GM18868 (cell line): ENCODE measurements at regions not wholly inside any gene's neighbourhood (a gene's known extent, or its start where the extent isn't known, plus 50 kb on each side); places are given as distances from the start of the nearest gene placed in this dataset.

ENCODE experiments used
- ATAC-seq: cut with Tn5 transposase; IDR thresholded peaks from one replicate; pipeline ENCODE4 v1.9.1; 2021; ENCODE audit warnings: mild to moderate bottlenecking, moderate library complexity; ENCODE audit not compliant: unreplicated experiment

DNA sequence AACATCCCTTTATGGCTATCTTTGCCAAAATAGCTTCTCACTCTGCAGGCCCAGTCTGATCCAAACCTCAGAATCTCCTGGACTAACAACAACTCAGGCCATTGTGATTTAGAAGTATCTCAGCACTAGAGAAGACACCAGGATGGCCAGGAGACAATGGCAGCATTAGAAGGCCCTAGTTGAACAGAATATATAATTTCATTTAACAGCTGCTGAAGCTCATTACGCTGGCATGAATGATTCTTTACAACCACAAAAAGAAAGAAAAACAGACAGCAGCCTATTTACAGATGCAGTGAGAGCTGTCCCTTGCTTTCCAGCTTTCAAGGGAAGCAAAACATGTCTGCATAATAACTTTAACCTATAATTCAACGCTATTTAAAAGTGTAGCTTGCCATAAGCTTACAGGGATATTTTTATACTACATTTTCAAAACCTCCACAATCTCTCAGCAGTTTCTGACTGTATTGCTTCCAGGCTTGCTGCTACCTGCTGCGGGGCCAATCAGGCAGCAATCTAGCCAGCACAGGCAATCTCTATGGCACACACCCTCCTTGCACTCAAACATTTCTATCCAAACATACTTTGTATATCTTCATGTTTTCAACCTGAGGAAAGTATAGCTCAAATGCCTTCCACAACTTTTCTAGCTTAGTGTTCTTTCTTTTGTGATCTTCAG is 107.3 kb downstream of the OGFRL1 start:
- no peak for ATAC-seq

DNA sequence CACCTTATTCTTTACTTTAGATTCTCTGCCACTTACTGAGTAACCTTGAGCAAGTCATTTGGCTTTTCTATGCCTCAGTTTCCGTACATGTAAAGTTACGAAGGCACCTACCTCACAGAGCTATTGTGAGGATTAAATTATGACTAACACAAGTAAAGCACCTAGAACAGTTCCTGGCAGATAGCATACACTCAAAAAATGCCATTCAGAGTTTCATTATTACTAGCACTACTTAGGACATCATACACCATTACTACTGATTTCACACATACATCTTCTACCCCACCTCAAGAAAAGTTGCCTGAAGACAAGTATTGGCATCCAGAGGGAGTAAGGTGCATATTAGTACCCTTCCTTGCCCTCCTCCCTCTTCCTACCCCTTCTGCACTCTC is 107.8 kb downstream of the OGFRL1 start:
- ATAC-seq = peak; percentile 100

DNA sequence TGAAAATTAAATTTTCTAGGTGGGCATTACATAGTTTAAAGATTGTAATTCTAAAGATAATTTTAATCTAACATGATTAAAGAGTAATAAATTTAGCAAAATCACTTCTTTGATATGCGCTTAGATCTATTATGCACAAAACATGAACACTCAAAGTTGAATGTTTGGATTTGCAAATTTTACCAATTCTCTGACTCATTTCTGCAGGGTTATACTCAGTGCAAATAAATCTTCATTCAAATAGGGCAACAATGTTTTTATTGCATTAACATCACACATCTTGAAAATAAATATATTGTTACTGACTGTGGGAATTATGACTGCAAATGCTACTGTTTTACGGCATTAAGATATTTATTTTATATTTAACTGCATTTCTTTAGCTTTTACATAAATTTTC is 110.7 kb downstream of the OGFRL1 start:
- no peak for ATAC-seq

DNA sequence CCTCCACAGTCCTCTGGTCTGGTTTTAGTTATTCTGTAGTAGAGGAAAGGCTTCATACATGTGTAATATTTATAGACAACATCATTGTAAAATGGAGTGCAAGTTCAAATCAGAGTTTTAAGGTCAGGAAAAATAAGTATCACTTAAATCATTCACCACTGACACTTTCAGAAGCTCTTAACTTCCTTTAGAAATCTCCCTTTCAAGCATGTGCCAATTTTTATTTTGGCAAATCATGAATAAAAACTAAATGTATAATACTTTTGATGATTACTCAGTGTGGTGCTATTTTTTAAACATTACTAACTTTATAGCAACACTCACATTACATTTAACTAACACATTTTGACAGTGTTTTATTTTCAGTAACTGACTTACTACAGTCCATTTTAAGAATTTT is 112.2 kb downstream of the OGFRL1 start:
- no peak for ATAC-seq

GRCh38 chr6:71402096-71402495 is 113.5 kb downstream of the OGFRL1 start:
- ATAC-seq = peak; percentile 74

GRCh38 chr6:71403422-71404134 is 115.0 kb downstream of the OGFRL1 start:
- no peak for ATAC-seq

GRCh38 chr6:71404145-71404966 is 115.7 kb downstream of the OGFRL1 start:
- ATAC-seq = no peak

DNA sequence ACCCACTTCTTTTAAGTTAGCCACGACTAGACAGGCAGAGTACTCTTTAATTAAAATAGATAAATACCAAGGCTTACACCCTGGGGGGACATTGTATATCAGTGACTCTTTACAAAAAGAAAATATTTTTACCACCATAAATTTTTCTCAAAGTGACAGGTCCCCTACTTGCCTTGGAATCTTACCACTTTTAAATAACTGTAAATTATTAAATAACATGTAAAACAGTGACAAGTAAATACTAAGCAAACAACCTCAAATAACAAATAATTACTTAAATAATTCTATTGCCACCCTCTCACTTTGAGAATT is 116.3 kb downstream of the OGFRL1 start:
- ATAC-seq = no peak

- no peak for ATAC-seq
Measured at GRCh38 chr6:71405416-71405815, 116.8 kb downstream of the OGFRL1 start.

DNA sequence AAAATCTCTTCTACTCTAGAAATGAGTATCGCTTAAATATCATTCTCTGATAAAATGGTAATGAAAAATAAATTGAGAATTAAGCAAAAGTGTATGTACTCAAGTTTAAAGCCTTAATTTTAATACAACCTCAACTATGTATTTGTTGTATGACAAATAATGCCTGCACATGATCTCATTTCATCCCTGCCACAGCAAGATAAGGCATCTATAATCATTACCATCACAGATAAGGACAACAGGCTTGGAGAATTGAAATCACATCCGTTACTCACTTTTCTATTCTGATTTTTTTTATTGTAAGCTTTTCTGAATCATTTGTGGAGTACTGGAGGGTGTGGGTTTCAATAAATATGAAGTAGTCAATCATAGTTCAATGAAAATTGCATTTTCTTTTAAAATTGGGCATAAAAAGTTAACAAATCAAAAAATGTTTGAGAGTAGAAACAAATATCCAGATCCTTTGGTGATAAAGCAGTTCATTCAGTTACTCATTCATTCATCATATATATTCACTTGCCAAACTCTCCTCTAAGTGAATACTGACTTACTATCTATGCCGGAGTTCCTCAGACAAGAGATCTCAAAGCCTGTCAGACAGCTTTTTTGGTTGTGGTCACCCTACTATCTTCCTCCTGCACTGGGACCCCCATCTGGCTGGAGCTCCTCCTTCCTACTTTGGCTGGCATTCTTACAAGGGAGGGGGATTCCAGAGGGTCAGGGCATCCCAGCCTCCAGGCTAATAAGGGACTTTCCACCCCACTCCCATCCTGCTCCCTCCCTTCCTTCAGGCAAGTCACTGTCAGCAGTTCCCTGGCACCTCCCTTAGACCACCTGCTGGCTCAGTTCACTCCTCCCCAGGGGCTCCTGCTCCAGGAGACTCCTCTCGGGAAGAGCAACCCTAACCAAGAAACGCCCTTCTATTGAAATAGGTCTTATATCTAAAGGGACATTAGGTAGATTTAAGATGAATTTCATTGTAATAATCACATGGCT is 118.6 kb downstream of the OGFRL1 start:
- ATAC-seq = no peak

DNA sequence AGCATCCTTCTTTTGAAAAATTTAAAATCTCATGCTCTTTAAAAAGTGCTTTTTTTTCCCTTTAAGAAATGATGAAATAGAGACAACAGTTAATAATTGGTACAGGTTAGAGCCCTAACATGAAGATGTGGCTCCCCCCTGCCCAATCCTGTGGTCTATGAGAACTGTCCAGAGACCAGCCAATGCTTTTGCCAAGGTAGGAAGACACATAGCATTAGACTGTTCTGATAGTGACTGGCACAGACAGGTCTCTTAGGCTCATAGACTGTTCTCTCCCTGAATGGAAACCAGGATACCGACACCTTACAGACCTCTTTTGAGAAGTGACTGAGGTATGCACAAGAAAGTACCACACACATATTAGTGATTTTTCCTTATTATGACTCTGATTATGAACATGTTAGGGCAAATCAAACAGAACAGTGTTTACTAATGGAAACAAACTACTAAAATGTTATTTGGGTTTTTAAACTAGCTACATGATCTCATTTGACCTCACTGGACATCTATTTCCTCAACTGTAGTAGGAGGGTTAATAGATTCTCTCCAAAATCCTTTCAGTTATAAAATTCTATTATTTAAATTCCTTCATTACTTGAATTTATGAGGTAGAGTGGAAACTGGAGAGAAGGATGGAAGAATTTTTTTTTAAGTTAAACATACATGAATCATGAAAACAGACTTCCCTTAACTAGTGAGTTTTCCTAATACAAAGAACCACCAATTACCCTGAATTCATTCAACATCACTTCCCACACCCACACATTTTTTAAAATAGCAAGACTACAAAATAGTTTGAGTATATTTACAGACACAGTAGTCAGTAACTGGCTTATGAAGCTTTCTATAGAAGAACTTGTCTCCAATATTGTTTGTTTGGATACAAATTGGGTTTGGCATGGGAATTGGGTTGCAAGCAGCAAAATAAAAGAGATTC is 120.4 kb downstream of the OGFRL1 start:
- ATAC-seq = no peak

DNA sequence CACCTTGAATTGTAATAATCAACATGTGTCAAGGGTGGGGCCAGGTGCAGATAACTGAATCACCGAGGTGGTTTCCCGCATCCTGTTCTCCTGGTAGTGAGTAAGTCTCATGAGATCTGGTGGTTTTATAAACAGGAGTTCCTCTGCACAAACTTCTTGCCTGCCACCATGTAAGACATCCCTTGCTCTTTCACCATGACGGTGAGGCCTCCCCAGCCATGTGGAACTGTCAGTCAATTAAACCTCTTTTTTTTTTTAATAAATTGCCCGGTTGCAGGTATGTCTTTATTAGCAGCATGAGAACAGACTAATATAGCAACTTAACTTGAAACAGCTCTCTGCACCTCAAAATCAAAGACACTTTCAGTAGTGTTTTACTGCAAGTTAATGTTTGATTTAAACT is 121.6 kb downstream of the OGFRL1 start:
- peak; percentile 57 for ATAC-seq

DNA sequence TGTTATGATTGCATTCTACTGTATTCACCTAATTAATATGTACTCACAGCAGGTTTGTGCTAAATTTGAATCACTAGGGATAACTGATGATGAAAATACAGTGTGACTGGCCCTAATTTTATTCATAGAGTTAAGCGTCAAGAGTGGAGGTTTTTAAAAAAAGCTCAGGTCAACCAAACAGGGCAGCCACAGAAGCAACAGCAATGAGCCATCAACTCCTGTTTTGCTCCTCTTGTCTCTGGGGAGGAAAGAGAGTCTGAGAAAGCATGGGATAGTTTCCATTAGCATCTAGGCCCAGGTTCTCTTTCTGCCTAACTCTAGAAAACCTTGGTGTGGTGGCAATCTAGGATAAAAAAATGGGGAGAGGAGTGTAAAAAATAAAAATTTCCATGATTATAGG is 122.1 kb downstream of the OGFRL1 start:
- no peak for ATAC-seq

DNA sequence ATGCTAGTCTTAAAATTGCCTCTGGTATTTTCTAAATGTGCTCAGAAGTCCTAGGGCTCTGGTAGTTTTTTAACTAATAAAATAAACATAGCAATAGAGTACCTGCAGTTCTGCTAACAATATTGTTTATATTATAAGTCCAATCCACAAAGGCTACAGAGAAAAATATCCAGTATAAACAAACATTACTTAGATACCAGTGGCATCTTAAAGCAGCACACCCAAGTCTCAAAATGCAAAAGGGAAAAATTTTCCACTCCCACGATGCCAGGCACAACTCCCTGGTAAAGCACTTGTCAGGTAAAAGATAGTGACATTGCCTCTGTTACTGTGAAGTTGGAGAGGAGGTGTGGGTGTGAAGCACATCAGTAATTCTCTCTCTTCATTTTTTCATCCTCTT is 123.3 kb downstream of the OGFRL1 start:
- ATAC-seq = no peak

DNA sequence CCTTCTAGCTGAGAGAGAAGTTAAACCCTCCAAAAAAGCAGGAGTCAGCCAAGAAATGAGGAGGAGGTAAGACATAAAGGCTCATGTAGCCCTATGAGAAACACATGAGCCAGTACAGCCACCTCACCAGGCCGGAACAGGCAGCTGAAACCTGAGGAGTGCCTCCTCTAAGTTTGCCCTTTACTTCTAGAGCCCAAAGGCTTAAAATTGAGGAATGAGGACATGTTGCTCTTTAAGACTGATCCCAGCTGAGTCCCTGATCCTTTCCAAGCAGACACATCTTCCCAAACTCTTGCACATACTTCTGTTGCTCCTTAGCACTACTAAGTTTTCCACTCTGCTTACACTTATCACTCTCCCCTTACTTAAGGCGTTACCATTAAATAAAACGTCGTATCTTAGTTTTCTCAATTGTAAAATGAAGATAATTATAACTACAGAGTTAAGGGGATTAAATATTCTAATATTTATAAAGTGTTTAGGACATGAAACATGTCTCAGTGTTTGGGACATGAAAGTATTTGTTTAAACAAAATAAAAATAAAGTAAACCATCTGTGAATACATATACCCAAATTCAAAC is 124.0 kb downstream of the OGFRL1 start:
- no peak for ATAC-seq

DNA sequence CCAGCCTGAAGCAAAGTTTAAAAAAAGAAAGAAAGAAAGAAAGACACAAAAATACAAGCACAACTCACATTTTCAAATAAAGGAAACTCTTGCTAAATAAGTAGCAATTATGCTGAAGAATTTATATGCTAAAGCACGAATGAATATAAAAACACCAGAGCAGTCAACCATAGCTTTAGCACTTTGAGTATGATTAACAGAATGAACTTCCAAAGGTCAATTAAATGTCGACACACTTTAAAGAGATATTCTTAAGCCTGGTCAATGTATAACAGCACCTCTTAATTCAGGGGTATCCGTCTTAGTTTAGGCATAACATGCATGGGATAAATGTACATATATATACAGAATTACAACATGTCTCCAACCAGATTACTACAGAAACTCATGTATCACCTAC is 125.9 kb downstream of the OGFRL1 start:
- no peak for ATAC-seq

DNA sequence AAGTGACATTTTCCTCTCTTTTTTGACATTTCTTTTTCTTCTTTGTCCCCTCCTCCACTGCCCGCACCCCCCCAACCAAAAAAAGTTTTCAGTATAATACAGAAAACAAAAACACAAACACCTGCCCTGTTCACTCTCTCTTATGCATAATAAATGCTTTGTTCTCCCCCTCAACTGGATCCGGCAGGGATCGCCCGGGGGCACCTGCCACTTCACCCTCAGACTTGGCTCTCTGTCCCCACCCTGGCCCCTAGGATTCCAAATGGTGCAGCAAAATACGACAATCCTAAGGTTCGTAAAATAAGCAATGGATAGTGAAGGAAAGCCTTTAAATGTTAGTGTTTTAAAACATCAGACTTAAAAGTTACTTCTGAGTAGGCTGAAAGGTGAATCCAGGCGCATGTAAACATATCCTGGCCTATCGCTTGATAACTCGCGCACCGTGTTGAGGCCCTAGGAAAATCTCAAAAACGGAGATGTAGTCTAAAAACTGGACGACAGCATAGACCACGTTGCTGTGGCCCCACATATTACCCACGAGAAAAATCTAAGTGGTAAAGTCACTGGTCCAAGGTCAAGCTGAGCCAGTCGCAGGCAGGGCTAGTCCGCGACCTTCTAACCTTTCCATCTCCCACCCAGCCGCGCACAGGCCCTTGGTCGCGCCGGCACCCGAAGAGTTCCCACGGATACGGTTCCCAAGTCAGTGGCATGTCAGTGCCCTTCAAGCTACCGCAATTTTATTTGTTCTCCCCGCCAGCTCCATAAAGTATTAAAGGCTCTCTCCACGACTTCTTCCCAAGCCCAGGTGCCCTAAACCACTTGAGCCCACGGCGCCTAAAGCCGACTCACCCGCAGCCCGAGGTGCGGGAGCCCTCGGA is 130.8 kb downstream of the OGFRL1 start:
- no peak for ATAC-seq

- no peak for ATAC-seq
Measured at GRCh38 chr6:71420095-71420692, 131.6 kb downstream of the OGFRL1 start.
